DLD1 (cell line): ENCODE measurements at regions not wholly inside any gene's neighbourhood (a gene's known extent, or its start where the extent isn't known, plus 50 kb on each side); places are given as distances from the start of the nearest gene placed in this dataset.

Source experiments
- in situ Hi-C: cut with HindIII; loops from 2 replicates; pipeline ENCODE4 v1.10.0; 2017; ENCODE audit warnings: low sequenced_read_pairs

- in situ Hi-C loops, result no loop called here
These were observed 255.6 kb downstream of the PREX1 start for GRCh38 chr20:48571949-48572847.

GRCh38 chr20:48569679-48570078 lies 258.1 kb downstream of the PREX1 start:
- in situ Hi-C loops, result no loop called here

DNA sequence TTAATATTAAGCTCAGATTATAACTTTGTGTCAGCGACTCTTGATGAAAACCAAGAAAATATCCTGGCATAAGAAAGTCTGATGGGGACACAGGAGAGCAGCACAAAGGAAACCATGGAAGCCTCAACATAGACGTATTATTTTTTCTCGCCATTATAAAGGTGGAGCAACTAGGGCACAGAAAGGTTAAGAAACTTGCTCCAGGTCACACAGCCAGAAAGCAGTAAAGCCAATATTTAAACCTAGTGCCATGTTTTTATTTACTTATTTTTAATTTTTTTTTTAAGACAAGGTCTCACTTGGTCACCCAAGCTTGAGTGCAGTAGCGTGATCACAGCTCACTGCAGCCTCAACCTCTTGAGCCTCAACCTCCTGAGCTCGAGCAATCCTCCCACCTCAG lies 259.3 kb downstream of the PREX1 start:
- in situ Hi-C loops, result no loop called here

- in situ Hi-C loops, result no loop called here
These were observed 260.7 kb downstream of the PREX1 start for GRCh38 chr20:48567145-48567544.

- in situ Hi-C loops, result no loop called here
These were observed 262.7 kb downstream of the PREX1 start for GRCh38 chr20:48564982-48565539.

GRCh38 chr20:48563191-48563870 lies 264.5 kb downstream of the PREX1 start:
- in situ Hi-C loops, result no loop called here

- in situ Hi-C loops, result no loop called here
These were observed 265.1 kb downstream of the PREX1 start for GRCh38 chr20:48562586-48563116.

DNA sequence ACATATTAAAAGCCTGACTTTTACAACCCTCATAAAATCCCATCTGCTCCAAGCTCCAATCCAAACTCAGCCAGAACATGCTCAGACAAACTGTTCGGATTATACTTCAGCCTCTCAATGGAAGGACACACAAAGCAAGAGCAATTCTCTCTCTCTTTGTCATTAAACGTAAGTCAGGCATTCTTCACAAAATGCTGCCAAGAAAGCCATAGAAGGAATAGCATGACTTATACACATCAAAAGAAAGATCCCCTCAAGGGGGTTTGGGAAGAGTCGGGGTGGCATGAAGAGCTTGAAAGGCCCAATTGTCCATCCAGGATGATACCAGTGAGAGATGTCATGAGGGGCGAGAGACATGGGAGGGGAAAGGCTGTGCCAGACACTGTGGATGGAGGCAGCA lies 268.9 kb downstream of the PREX1 start:
- in situ Hi-C loops, result no loop called here

- in situ Hi-C loops, result no loop called here
These were observed 270.4 kb downstream of the PREX1 start for GRCh38 chr20:48557380-48557779.

DNA sequence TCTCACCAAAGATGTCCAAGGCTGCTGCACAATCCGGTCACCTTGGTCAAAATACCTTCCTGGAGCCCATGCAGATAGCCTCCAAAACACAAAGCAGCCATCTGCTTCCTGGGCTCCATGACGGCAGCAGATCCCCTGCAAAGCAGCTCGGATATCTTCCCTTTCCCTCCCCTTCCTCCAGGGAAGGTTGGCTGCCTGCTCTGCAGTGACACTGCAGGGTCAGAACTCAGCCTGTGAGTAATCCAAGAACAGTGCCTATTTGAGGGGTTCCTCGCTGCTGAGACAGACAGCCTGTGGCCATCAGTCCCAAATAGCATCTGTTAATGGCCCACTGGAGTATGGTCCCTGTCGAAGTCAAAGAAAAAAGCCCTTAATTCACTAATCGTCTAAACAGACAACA lies 270.8 kb downstream of the PREX1 start:
- in situ Hi-C loops, result no loop called here

DNA sequence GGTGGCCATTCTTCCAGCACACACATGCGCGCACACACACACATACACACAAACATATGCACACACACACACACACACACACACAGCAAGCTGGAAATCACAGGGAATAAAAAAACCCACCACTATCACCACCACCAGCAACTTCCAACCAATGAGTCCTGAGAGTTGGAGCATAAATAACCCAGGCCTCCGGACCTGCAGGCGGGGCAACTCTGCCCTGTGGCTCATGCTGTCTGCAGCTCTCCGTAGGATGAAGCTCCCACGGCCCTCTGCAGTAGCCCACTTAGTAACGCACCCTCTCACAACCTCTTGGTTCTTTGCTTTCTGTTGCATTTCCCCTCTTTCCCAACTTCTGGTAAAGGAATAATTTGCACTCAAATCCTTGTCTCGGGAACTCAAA lies 275.2 kb downstream of the PREX1 start:
- in situ Hi-C loops, result no loop called here

GRCh38 chr20:48550814-48551213 lies 277.0 kb downstream of the PREX1 start:
- in situ Hi-C loops, result no loop called here

DNA sequence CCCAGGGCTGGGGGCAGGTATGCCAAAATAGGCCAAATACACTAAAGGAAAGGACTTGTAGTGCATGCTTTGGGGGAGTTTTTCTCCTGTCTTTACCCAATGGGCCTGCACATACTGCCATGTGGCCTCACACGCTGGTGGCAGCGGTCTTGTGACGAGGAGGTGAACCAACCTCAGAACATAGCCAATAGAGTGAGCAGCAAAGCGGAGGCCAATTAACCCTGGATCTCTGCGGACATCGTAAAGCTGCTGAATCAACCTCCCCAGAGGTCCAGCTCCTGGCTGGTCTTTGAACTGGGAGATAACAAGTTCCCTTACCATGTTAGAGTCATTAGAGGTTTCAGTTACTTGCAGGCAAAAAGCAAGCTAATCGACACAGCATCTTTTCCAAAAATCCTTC lies 280.1 kb downstream of the PREX1 start:
- in situ Hi-C loops, result no loop called here

DNA sequence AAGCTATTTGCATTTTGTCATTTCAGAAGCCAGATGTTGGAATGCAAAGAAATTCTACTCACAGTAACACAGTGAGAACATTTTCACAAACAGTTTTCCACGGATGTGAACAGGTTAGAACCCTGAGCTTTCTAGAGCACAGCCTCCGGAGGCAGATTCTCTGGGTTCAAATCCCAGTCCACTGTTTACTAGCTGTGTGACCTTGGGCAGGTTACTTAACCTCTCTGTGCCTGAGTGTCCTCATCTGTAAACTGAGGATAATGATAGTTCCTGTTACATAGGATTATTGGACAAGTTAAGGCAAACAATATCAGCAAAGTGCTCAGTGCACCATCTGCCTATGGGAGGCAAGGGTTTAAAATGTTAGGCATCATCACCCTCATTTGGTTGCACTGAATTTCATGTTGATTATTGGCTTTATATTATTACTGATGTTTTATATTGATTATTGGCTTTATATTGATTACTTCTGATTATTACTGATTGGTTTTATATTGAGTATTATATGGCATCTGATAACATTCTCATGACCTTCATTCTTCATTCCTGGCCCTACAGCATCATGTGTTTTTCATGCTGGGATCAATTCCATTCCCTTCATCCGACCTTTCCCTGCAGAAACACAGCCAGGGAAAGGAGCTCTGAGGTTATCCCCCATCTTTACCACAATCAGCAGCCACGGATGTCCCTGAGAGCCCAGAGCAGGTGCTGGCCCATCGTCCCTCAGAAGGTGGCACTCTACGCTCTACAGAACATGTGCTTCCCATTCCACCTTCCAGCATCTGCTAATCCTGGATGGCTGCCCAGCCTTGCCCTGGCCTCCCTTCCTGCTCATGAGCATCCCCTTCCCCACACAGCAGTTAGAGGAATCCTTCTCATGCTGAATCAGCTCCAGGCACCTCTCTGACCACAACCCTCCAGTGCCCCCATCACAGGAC lies 283.1 kb downstream of the PREX1 start:
- in situ Hi-C loops, result no loop called here

GRCh38 chr20:48541581-48542071 lies 286.2 kb downstream of the PREX1 start:
- in situ Hi-C loops, result no loop called here

GRCh38 chr20:48538856-48539255 lies 288.9 kb downstream of the PREX1 start:
- in situ Hi-C loops, result no loop called here

DNA sequence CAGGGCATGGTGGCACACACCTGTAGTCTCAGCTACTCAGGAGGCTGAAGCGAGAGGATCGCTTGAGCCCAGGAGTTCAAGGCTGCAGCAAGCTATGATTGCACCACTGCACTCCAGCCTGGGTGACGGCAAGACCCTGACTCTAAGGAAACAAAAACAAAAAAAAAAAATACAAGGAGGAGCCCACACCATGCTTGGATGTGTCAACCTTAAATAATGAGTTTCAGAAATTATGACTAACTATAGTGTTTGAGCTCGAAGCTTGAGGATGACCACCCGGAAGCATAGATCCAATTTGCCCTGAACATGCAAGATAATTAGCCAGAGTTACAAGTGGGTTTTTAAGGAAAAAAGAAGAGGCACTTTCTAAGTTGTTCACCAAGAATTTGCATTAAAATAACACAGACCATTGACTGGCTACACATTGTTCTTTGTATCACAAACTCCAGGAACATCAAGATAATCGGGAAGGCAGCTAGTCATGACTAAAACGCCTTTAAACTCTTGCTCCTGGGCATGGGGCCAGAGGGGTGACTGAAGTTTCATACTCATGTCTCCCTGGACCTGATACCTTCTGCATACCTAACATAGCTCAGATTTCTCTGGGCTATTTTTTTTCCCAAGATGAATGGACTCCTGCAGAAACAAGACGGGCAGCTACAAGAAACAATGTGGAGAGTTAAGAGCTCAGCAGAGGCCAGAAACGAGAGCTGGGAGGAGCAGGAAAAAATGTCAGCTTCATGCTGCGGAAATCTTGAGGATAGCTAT lies 289.6 kb downstream of the PREX1 start:
- in situ Hi-C loops, result no loop called here

DNA sequence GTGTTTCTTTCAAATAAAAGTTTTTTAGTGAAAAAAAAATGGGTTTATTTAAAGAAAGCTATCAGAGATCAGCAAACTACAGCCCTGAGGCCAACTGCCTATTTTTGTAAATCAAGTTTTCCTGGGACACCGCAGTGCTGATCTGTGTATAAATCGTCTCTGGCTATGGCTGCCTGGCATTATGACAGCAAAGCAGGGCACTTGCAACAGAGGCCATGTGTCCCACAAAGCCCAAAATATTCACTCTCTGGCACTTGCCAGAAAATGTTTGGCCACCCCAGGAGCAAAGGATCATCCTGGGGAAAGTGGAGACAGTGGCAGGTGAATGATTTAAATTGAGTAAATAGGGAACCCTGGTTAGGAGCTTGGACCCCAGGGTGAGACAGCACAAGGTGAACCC lies 291.6 kb downstream of the PREX1 start:
- in situ Hi-C loops, result no loop called here

GRCh38 chr20:48535556-48535955 lies 292.2 kb downstream of the PREX1 start:
- in situ Hi-C loops, result no loop called here

DNA sequence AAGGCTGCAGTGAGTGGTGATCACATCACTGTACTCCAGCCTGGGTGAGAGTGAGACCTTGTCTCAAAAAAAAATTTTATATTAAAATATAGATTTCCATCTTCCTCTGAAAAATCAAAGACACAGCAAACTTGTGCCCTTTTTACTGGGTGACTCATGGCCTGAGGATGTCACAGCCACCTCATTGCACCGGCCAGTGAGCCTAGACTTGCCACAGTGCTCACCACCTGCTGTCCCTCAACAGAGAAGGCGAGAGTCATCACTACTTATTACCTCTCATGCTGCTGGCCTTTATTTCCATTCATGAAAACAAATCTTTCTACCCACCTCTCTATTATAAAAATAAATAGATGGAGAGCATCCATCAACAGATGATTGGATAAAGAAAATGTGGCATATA lies 295.8 kb downstream of the PREX1 start:
- in situ Hi-C loops, result no loop called here
